Lower lobe of right lung (tissue), 2 donors: ENCODE measurements at regions not wholly inside any gene's neighbourhood (a gene's known extent, or its start where the extent isn't known, plus 50 kb on each side); places are given as distances from the start of the nearest gene placed in this dataset.

Experiments used
- ATAC-seq, 2 donors: fragments of 200-7000 bp; cut with Tn5 transposase; one replicate each; pipeline ENCODE4 v1.9.1; 2020 to 2022; ENCODE audit warnings: mild to moderate bottlenecking in 2 of 2, moderate library complexity in 2 of 2
- DNase-seq: peaks from one replicate; pipeline ENCODE4 v3.0.0-alpha.2; 2020
- H3K27ac ChIP-seq: fragments of 200-600 bp; one replicate; pipeline ENCODE4 v1.8.0; 2022
- H3K27me3 ChIP-seq: fragments of 200-600 bp; one replicate; pipeline ENCODE4 v1.8.0; 2022; ENCODE audit warnings: low read depth
- H3K36me3 ChIP-seq: fragments of 200-600 bp; one replicate; pipeline ENCODE4 v1.8.0; 2022; ENCODE audit warnings: mild to moderate bottlenecking
- H3K4me1 ChIP-seq: fragments of 200-600 bp; one replicate; pipeline ENCODE4 v1.8.0; 2022
- H3K4me3 ChIP-seq: fragments of 200-600 bp; one replicate; pipeline ENCODE4 v1.8.0; 2022; ENCODE audit warnings: mild to moderate bottlenecking
- H3K9me3 ChIP-seq: fragments of 200-600 bp; one replicate; pipeline ENCODE4 v1.8.0; 2022
- intact Hi-C: fragments of 100-400 bp; cut with DNase I; formaldehyde crosslinking; loops from one replicate; pipeline ENCODE4 v1.11.0; 2022
- TF ChIP-seq, protein P1 (sequence below): fragments of 200-600 bp; IDR thresholded peaks from one replicate; pipeline ENCODE4 v1.8.0; 2022; ENCODE audit warnings: antibody characterized with exemption, mild to moderate bottlenecking
- donor health status: DM: no; HTN: yes; CAD: no; lungs with severe emphysema.

DNA sequence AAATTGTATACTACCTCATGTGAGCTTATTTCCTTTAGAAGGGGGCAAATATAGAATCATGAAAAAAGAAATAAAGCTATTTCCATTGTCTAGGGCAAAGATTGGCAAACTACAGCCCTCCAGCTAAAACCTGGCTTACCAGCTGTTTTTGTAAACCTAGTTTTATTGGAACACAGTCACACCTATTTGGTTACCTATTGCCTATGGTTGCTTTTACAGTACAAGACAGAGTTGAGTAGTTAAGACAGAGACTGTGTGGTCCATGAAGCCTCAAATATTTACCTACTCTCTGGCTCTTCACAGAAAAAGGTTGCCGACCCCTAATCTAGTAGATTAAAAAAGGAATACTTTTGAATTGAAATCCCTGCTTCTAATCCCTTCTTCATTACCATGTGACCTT, 88.8 kb upstream of the ENPP6 start:
- Histone ChIP-seq H3K9me3 (peaks cover 3% of the 10 kb centered on the region), H3K4me3 (no peak overlapping the region), H3K36me3 (no peaks in the 10 kb centered on the region), H3K27me3 (no peaks in the 10 kb centered on the region), H3K4me1 (no peaks in the 10 kb centered on the region), H3K27ac (no peak overlapping the region)
- DNase-seq (no peak), ATAC-seq (no peak)
- intact Hi-C loops, result no loop called here
- TF ChIP-seq, protein P1, sequence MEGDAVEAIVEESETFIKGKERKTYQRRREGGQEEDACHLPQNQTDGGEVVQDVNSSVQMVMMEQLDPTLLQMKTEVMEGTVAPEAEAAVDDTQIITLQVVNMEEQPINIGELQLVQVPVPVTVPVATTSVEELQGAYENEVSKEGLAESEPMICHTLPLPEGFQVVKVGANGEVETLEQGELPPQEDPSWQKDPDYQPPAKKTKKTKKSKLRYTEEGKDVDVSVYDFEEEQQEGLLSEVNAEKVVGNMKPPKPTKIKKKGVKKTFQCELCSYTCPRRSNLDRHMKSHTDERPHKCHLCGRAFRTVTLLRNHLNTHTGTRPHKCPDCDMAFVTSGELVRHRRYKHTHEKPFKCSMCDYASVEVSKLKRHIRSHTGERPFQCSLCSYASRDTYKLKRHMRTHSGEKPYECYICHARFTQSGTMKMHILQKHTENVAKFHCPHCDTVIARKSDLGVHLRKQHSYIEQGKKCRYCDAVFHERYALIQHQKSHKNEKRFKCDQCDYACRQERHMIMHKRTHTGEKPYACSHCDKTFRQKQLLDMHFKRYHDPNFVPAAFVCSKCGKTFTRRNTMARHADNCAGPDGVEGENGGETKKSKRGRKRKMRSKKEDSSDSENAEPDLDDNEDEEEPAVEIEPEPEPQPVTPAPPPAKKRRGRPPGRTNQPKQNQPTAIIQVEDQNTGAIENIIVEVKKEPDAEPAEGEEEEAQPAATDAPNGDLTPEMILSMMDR, result no peak

DNA sequence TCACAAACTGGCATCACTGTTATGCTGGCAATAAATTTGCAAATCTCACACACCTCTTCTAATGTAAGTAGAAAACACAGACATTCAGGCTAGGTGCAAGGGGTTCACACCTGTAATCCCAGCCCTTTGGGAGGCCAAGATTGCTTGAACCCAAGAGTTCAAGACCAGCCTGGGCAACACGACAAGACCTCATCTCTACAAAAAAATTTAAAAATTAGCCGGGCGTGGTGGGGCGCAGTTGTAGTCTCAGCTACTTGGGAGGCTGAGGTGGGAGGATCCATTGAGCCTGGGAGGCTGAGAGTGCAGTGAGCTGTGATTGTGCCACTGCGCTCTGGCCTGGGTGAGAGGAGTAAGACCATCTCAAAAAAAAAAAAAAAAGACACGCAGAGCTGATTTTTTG, 83.1 kb upstream of the ENPP6 start:
- no peak overlapping the region for H3K4me3 ChIP-seq
- H3K4me1 ChIP-seq, result no peaks in the 10 kb centered on the region
- peaks cover 3% of the 10 kb centered on the region for H3K9me3 ChIP-seq
- intact Hi-C loops, result no loop called here
- ATAC-seq, result no peak
- no peaks in the 10 kb centered on the region for H3K36me3 ChIP-seq
- H3K27me3 ChIP-seq, result no peaks in the 10 kb centered on the region
- TF ChIP-seq, protein P1, result no peak
- H3K27ac ChIP-seq, result no peak overlapping the region
- no peak for DNase-seq

DNA sequence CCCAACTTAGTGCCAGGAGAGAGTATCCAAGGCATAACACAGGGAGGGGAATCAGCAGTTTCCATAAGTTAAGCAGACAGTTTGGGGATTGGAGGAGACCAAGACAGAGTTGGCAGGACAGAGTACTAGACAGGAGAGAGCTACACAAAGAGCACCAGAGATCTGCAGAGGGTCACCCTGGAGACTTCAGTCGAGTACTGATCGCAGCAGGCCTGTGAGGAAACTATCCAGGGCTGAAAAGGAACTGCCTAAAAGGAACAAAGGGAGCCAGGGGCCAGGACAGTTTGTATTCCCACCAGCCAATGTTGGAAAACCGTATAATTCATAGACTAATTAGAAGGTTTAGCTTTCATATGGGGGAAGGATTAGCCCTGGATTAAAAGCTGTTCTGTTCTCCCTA, 80.6 kb upstream of the ENPP6 start:
- Histone ChIP-seq H3K4me3 (no peak overlapping the region), H3K4me1 (peaks cover 7% of the 10 kb centered on the region), H3K36me3 (no peaks in the 10 kb centered on the region), H3K9me3 (no peaks in the 10 kb centered on the region), H3K27me3 (no peaks in the 10 kb centered on the region), H3K27ac (no peak overlapping the region)
- TF ChIP-seq, protein P1, result no peak
- ATAC-seq (no peak), DNase-seq (no peak)
- intact Hi-C loops, result no loop called here

DNA sequence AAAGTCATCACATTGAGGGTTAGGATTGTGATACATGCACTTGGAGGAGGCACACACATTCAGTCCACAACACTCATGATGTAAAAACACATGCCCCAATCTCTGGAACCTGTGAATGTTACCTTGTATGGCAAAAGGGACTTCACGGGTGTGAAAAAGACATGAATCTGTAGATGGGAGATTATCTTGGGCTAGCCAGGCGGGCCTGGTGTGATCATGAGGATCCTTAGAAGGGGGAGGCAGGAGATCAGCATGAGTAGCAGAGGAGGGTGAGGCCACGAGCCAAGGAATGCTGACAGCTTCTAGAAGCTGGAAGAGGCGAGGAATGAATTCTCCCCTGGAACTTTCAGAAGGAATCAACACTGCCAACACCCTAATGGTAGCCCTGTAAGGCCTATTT, 77.5 kb upstream of the ENPP6 start:
- TF ChIP-seq, protein P1, result no peak
- H3K4me1 ChIP-seq, result peaks cover 7% of the 10 kb centered on the region
- no peaks in the 10 kb centered on the region for H3K36me3 ChIP-seq
- H3K27me3 ChIP-seq, result no peaks in the 10 kb centered on the region
- DNase-seq (no peak), ATAC-seq (no peak)
- no peak overlapping the region for H3K4me3 ChIP-seq
- H3K9me3 ChIP-seq, result no peaks in the 10 kb centered on the region
- H3K27ac ChIP-seq, result no peak overlapping the region
- intact Hi-C loops, result no loop called here

DNA sequence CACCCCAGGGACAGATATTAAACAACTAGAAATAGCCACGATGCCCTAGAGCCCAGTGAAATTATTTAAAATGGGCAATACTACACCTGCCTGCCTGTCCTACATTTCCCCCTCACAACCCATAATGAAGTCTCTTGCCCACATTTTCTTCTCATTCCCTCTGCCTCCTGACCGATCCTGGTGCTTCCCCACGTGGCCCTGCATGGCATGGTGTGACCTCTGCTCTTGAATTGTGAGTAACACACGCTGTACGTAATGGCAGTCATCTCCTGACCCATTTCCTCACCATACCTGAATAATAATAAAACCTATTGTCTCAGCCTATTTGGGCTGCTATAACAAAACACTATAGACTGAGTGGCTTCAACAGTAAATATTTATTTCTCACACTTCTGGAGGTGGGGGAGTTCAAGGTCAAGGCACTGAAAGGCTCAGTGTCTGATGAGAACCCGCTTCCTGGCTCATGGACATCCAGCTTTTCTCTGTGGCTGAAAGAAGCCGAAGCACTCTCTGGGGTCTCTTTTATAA, 77.0 kb upstream of the ENPP6 start:
- TF ChIP-seq, protein P1, result no peak
- Histone ChIP-seq H3K4me1 (peaks cover 7% of the 10 kb centered on the region), H3K9me3 (no peaks in the 10 kb centered on the region), H3K4me3 (no peak overlapping the region), H3K36me3 (no peaks in the 10 kb centered on the region), H3K27ac (no peak overlapping the region), H3K27me3 (no peaks in the 10 kb centered on the region)
- intact Hi-C loops, result no loop called here
- ATAC-seq, result no peak
- DNase-seq, result no peak

DNA sequence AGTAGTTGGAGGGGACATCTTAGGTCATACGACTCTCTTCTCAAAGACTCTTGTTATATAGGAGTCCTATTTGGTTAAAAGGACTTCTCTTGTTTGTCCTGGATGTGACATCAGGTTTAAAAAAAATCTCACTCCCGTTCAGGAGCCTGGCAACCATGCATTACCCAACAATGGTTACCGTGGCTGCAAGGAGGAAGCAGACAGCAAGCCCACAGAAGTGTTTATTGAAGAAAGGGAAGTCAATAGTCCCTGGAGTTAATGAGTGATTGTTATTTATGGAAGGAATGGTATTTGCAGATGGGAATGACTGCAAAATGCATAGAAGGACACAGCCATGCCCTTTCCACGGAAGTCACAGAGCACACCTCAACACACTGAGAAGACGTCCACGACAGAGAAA, 75.9 kb upstream of the ENPP6 start:
- Histone ChIP-seq H3K4me3 (no peak overlapping the region), H3K4me1 (peaks cover 12% of the 10 kb centered on the region), H3K27me3 (no peaks in the 10 kb centered on the region), H3K9me3 (no peaks in the 10 kb centered on the region), H3K27ac (no peak overlapping the region), H3K36me3 (no peaks in the 10 kb centered on the region)
- DNase-seq, result no peak
- ATAC-seq, result peak; percentile 79 to 80
- TF ChIP-seq, protein P1, result no peak
- intact Hi-C loops, result no loop called here
